HEK293 (cell line): ENCODE measurements at regions not wholly inside any gene's neighbourhood (a gene's known extent, or its start where the extent isn't known, plus 50 kb on each side); places are given as distances from the start of the nearest gene placed in this dataset.

Experiments
- CTCF ChIA-PET: fragments of 350-600 bp; formaldehyde crosslinking; extraction: SDS; loops from one replicate; lab custom pipeline; 2021; ENCODE audit warnings: antibody characterized with exemption; lab: Yijun Ruan, JAX
- POLR2A ChIA-PET: fragments of 300-600 bp; formaldehyde crosslinking; extraction: SDS; loops from one replicate; lab custom pipeline; 2020; ENCODE audit warnings: antibody characterized with exemption, inconsistent platforms; lab: Yijun Ruan, JAX
- H3K27ac ChIP-seq: fragments of 200-500 bp; sonication (Bioruptor generic); 2 replicates; pipeline ENCODE4 v1.5.1; 2014; ENCODE audit warnings: low read depth, low read length, control low read depth, inconsistent platforms; ENCODE audit errors: extremely low read depth
- H3K36me3 ChIP-seq, 2 experiments: fragments of 200-500 bp in 1 of 2; sonication (Bioruptor generic) in 1 of 2; 1 replicate in 1 of 2; 2 replicates in 1 of 2; pipeline ENCODE4 v1.5.1; 2014 to 2017; ENCODE audit warnings: inconsistent platforms in 2 of 2, low read length in 2 of 2; ENCODE audit not compliant: control insufficient read depth in 2 of 2, insufficient read depth in 1 of 2
- H3K4me1 ChIP-seq: fragments of 200-500 bp; sonication (Bioruptor generic); 2 replicates; pipeline ENCODE4 v1.5.1; 2014; ENCODE audit warnings: mild to moderate bottlenecking, low read length, inconsistent platforms; ENCODE audit not compliant: control insufficient read depth, insufficient read depth
- H3K4me3 ChIP-seq: 2 replicates; pipeline ENCODE4 v1.5.1; 2011; ENCODE audit warnings: low read depth, mild to moderate bottlenecking, control low read depth, low read length, moderate library complexity
- H3K9me3 ChIP-seq: fragments of 200-500 bp; sonication (Bioruptor generic); 2 replicates; pipeline ENCODE4 v1.5.1; 2014; ENCODE audit warnings: low read depth, low read length, inconsistent platforms; ENCODE audit not compliant: control insufficient read depth, insufficient read depth
- GLI4 ChIP-seq: fragments of 450-650 bp; formaldehyde crosslinking; IDR thresholded peaks from 2 replicates; pipeline ENCODE4 v1.5.1; 2016; ENCODE audit warnings: missing biosample characterization, missing genetic modification characterization
- GLIS1 ChIP-seq: fragments of 450-650 bp; formaldehyde crosslinking; IDR thresholded peaks from 2 replicates; pipeline ENCODE4 v1.5.1; 2016; ENCODE audit warnings: missing biosample characterization, missing genetic modification characterization
- GLIS2 ChIP-seq: fragments of 450-650 bp; formaldehyde crosslinking; IDR thresholded peaks from 2 replicates; pipeline ENCODE4 v1.5.1; 2016; ENCODE audit warnings: missing biosample characterization, missing genetic modification characterization
- IKZF3 ChIP-seq: fragments of 450-650 bp; IDR thresholded peaks from 2 replicates; pipeline ENCODE4 v1.5.0; 2018; ENCODE audit warnings: missing biosample characterization, mild to moderate bottlenecking, missing genetic modification characterization, moderate library complexity
- OSR2 ChIP-seq: fragments of 450-650 bp; formaldehyde crosslinking; IDR thresholded peaks from 2 replicates; pipeline ENCODE4 v1.5.1; 2016; ENCODE audit warnings: missing biosample characterization, missing genetic modification characterization
- SALL2 ChIP-seq: fragments of 450-650 bp; formaldehyde crosslinking; IDR thresholded peaks from 2 replicates; pipeline ENCODE4 v1.5.0; 2017; ENCODE audit warnings: missing biosample characterization, mild to moderate bottlenecking, missing genetic modification characterization, borderline replicate concordance
- SP7 ChIP-seq: fragments of 450-650 bp; formaldehyde crosslinking; IDR thresholded peaks from 2 replicates; pipeline ENCODE4 v1.5.1; 2016; ENCODE audit warnings: missing biosample characterization, missing genetic modification characterization
- YY2 ChIP-seq: fragments of 450-650 bp; formaldehyde crosslinking; IDR thresholded peaks from 2 replicates; pipeline ENCODE4 v1.5.1; 2016; ENCODE audit warnings: missing biosample characterization, missing genetic modification characterization
- ZBTB17 ChIP-seq: fragments of 450-650 bp; formaldehyde crosslinking; IDR thresholded peaks from 2 replicates; pipeline ENCODE4 v1.5.1; 2016; ENCODE audit warnings: missing biosample characterization, missing genetic modification characterization
- ZBTB7A ChIP-seq: fragments of 450-650 bp; formaldehyde crosslinking; IDR thresholded peaks from 2 replicates; pipeline ENCODE4 v1.5.1; 2016; ENCODE audit warnings: low read depth, missing biosample characterization, missing genetic modification characterization
- ZFHX2 ChIP-seq: fragments of 450-650 bp; formaldehyde crosslinking; conservative IDR thresholded peaks from 2 replicates; pipeline ENCODE4 v1.5.1; 2016; ENCODE audit warnings: missing biosample characterization, missing genetic modification characterization
- ZNF175 ChIP-seq: fragments of 450-650 bp; formaldehyde crosslinking; IDR thresholded peaks from 2 replicates; pipeline ENCODE4 v1.5.1; 2016; ENCODE audit warnings: missing biosample characterization, missing genetic modification characterization
- ZNF211 ChIP-seq: fragments of 450-650 bp; formaldehyde crosslinking; IDR thresholded peaks from 2 replicates; pipeline ENCODE4 v1.5.1; 2016; ENCODE audit warnings: low read depth, missing biosample characterization, missing genetic modification characterization
- ZNF423 ChIP-seq: fragments of 450-650 bp; formaldehyde crosslinking; IDR thresholded peaks from 2 replicates; pipeline ENCODE4 v1.5.1; 2016; ENCODE audit warnings: missing biosample characterization, missing genetic modification characterization
- ZNF433 ChIP-seq: fragments of 450-650 bp; formaldehyde crosslinking; IDR thresholded peaks from 2 replicates; pipeline ENCODE4 v1.5.1; 2016; ENCODE audit warnings: missing biosample characterization, missing genetic modification characterization, low read depth
- ZNF580 ChIP-seq: fragments of 450-650 bp; formaldehyde crosslinking; IDR thresholded peaks from 2 replicates; pipeline ENCODE4 v1.5.1; 2016; ENCODE audit warnings: missing biosample characterization, missing genetic modification characterization
- ZNF629 ChIP-seq: fragments of 450-650 bp; formaldehyde crosslinking; IDR thresholded peaks from 2 replicates; pipeline ENCODE4 v1.5.1; 2017; ENCODE audit warnings: missing biosample characterization, missing genetic modification characterization
- ZNF837 ChIP-seq: fragments of 450-650 bp; formaldehyde crosslinking; IDR thresholded peaks from 2 replicates; pipeline ENCODE4 v1.5.1; 2016; ENCODE audit warnings: missing biosample characterization, missing genetic modification characterization
- ZSCAN16 ChIP-seq: fragments of 450-650 bp; formaldehyde crosslinking; IDR thresholded peaks from 2 replicates; pipeline ENCODE4 v1.5.1; 2016; ENCODE audit warnings: missing biosample characterization, missing genetic modification characterization
- TF ChIP-seq, protein P1 (sequence below): fragments of 450-650 bp; formaldehyde crosslinking; IDR thresholded peaks from 2 replicates; pipeline ENCODE4 v1.5.1; 2016; ENCODE audit warnings: missing biosample characterization, missing genetic modification characterization
- TF ChIP-seq, protein P2 (sequence below): fragments of 450-650 bp; formaldehyde crosslinking; IDR thresholded peaks from 2 replicates; pipeline ENCODE4 v1.5.1; 2016; ENCODE audit warnings: missing biosample characterization, missing genetic modification characterization

GRCh38 chr10:106506526-106507283 is 657.8 kb downstream of the SORCS1 start:
- H3K4me3 ChIP-seq, result no peak overlapping the region
- TF ChIP-seq ZNF433 (tag by site-specific recombination), result no peak
- TF ChIP-seq GLI4, result no peak
- TF ChIP-seq ZFHX2 (tag by site-specific recombination), result no peak
- no peak for TF ChIP-seq OSR2
- TF ChIP-seq, protein P1, sequence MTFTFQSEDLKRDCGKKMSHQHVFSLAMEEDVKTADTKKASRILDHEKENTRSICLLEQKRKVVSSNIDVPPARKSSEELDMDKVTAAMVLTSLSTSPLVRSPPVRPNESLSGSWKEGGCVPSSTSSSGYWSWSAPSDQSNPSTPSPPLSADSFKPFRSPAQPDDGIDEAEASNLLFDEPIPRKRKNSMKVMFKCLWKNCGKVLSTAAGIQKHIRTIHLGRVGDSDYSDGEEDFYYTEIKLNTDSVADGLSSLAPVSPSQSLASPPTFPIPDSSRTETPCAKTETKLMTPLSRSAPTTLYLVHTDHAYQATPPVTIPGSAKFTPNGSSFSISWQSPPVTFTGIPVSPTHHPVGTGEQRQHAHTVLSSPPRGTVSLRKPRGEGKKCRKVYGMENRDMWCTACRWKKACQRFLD (tag by site-specific recombination), result no peak
- no peak for TF ChIP-seq ZNF629 (tag by site-specific recombination)
- TF ChIP-seq ZNF175 (tag by site-specific recombination), result no peak
- no peak for TF ChIP-seq SP7
- no peak for TF ChIP-seq ZNF837 (tag by site-specific recombination)
- no peaks in the 10 kb centered on the region for H3K9me3 ChIP-seq
- no peaks in the 10 kb centered on the region for H3K4me1 ChIP-seq
- POLR2A ChIA-PET, result no interaction called here
- H3K27ac ChIP-seq, result no peak overlapping the region
- H3K36me3 ChIP-seq, result no peaks in the 10 kb centered on the region
- CTCF ChIA-PET, result no interaction called here

- no peak overlapping the region for H3K27ac ChIP-seq
- POLR2A ChIA-PET, result no interaction called here
- peaks cover 6% of the 10 kb centered on the region; the same call in 1 of the 2 replicates for H3K4me1 ChIP-seq
- no peak overlapping the region for H3K4me3 ChIP-seq
- H3K36me3 ChIP-seq, result no peaks in the 10 kb centered on the region
- H3K9me3 ChIP-seq, result no peaks in the 10 kb centered on the region
- no peak for TF ChIP-seq SALL2 (tag by site-specific recombination)
- no peak for TF ChIP-seq IKZF3 (tag by site-specific recombination)
- TF ChIP-seq ZNF580 (tag by site-specific recombination), result no peak
- TF ChIP-seq, protein P2, sequence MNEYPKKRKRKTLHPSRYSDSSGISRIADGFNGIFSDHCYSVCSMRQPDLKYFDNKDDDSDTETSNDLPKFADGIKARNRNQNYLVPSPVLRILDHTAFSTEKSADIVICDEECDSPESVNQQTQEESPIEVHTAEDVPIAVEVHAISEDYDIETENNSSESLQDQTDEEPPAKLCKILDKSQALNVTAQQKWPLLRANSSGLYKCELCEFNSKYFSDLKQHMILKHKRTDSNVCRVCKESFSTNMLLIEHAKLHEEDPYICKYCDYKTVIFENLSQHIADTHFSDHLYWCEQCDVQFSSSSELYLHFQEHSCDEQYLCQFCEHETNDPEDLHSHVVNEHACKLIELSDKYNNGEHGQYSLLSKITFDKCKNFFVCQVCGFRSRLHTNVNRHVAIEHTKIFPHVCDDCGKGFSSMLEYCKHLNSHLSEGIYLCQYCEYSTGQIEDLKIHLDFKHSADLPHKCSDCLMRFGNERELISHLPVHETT (tag by site-specific recombination), result no peak
- TF ChIP-seq GLIS2 (tag by site-specific recombination), result no peak
- no peak for TF ChIP-seq GLIS1 (tag by site-specific recombination)
- TF ChIP-seq ZBTB17 (tag by site-specific recombination), result no peak
- no peak for TF ChIP-seq ZNF423 (tag by site-specific recombination)
- TF ChIP-seq ZBTB7A (tag by site-specific recombination), result no peak
- no peak for TF ChIP-seq ZNF211
- TF ChIP-seq, all 188 proteins: peak for 0
- CTCF ChIA-PET, result interaction anchor here (0.6 kb wide), 1 partner anchor 288 kb away, joined by 3 read pairs; no protein-coding TSS in a partner anchor
Measured at GRCh38 chr10:106504536-106504935, 660.0 kb downstream of the SORCS1 start.

- TF ChIP-seq GLIS2 (tag by site-specific recombination) (no peak), YY2 (tag by site-specific recombination) (no peak), ZSCAN16 (no peak)
- TF ChIP-seq, all 188 proteins: peak for 0
- CTCF ChIA-PET, result no interaction called here
- POLR2A ChIA-PET, result interaction anchor here (0.6 kb wide), 1 partner anchor 12 kb away, joined by 4 read pairs; no protein-coding TSS in a partner anchor
- peaks cover 6% of the 10 kb centered on the region; the same call in 1 of the 2 replicates for H3K4me1 ChIP-seq
- H3K9me3 ChIP-seq, result no peaks in the 10 kb centered on the region
- H3K4me3 ChIP-seq, result no peak overlapping the region
- no peak overlapping the region for H3K27ac ChIP-seq
- H3K36me3 ChIP-seq, result no peaks in the 10 kb centered on the region
Measured at GRCh38 chr10:106502641-106503040, 661.9 kb downstream of the SORCS1 start.
